DOHH2 (cell line): ENCODE measurements at regions not wholly inside any gene's neighbourhood (a gene's known extent, or its start where the extent isn't known, plus 50 kb on each side); places are given as distances from the start of the nearest gene placed in this dataset.

Experiments
- CTCF ChIP-seq: fragments of 200-600 bp; sonication (generic); IDR thresholded peaks from one replicate; pipeline ENCODE4 v1.5.1; 2014; ENCODE audit warnings: antibody characterized with exemption, mild to moderate bottlenecking, low read depth, low read length; ENCODE audit not compliant: poor library complexity, severe bottlenecking
- EZH2phosphoT487 ChIP-seq: fragments of 200-600 bp; sonication (generic); IDR thresholded peaks from 2 replicates; pipeline ENCODE4 v1.6.1; 2017; ENCODE audit warnings: borderline replicate concordance, mild to moderate bottlenecking, antibody characterized with exemption, low read length, moderate library complexity, mixed read lengths

- no peak for TF ChIP-seq CTCF
- TF ChIP-seq EZH2phosphoT487: no peak
Measured at GRCh38 chr12:28704477-28705169, 444.5 kb upstream of the FAR2 start.
